Fibroblast of lung (primary cell): ENCODE measurements at regions not wholly inside any gene's neighbourhood (a gene's known extent, or its start where the extent isn't known, plus 50 kb on each side); places are given as distances from the start of the nearest gene placed in this dataset.

Source experiments
- DNase-seq, 2 donors: peaks; one replicate each; pipeline versions ENCODE4 v3.0.0 to v3.0.0-alpha.2; 2010; ENCODE audit warnings: low read depth in 2 of 2
- H2AFZ ChIP-seq: 2 replicates; pipeline ENCODE4 v1.5.1; 2012; ENCODE audit warnings: low read length, control low read depth, inconsistent platforms
- H3K27ac ChIP-seq: 2 replicates; pipeline ENCODE4 v1.5.1; 2011; ENCODE audit warnings: low read length, control low read depth; ENCODE audit not compliant: insufficient read depth
- H3K27me3 ChIP-seq: 2 replicates; pipeline ENCODE4 v1.5.1; 2011; ENCODE audit warnings: mild to moderate bottlenecking, low read length; ENCODE audit not compliant: control insufficient read depth, insufficient read depth
- H3K36me3 ChIP-seq: 2 replicates; pipeline ENCODE4 v1.5.1; 2011; ENCODE audit warnings: low read length; ENCODE audit not compliant: control insufficient read depth, insufficient read depth
- H3K4me1 ChIP-seq: 2 replicates; pipeline ENCODE4 v1.5.1; 2011; ENCODE audit warnings: low read length; ENCODE audit not compliant: control insufficient read depth, insufficient read depth; ENCODE audit errors: extremely low read depth
- H3K4me2 ChIP-seq: 2 replicates; pipeline ENCODE4 v1.5.1; 2011; ENCODE audit warnings: low read length, control low read depth; ENCODE audit not compliant: insufficient read depth; ENCODE audit errors: extremely low read depth
- H3K4me3 ChIP-seq, 4 experiments: fragments of 200-600 bp in 1 of 4; sonication (generic) in 1 of 4; replicated peaks in 1 of 4; 2 replicates each; pipeline ENCODE4 v1.5.1; 2011 to 2016; ENCODE audit warnings: low read length in 4 of 4, low read depth in 3 of 4, mild to moderate bottlenecking in 3 of 4, control low read depth in 2 of 4, inconsistent platforms in 1 of 4, mixed read lengths in 1 of 4; ENCODE audit not compliant: insufficient read depth in 1 of 4; ENCODE audit errors: control extremely low read depth in 1 of 4
- H3K79me2 ChIP-seq: 2 replicates; pipeline ENCODE4 v1.5.1; 2012; ENCODE audit warnings: mild to moderate bottlenecking, low read length, inconsistent platforms; ENCODE audit not compliant: control insufficient read depth, insufficient read depth
- H3K9ac ChIP-seq: 2 replicates; pipeline ENCODE4 v1.5.1; 2011; ENCODE audit warnings: mild to moderate bottlenecking, low read length, control low read depth; ENCODE audit not compliant: insufficient read depth
- H3K9me3 ChIP-seq: 2 replicates; pipeline ENCODE4 v1.5.1; 2012; ENCODE audit warnings: low read depth, low read length; ENCODE audit not compliant: control insufficient read depth, insufficient read depth
- H4K20me1 ChIP-seq: 2 replicates; pipeline ENCODE4 v1.5.1; 2011; ENCODE audit warnings: low read length; ENCODE audit not compliant: control insufficient read depth, insufficient read depth; ENCODE audit errors: extremely low read depth
- CTCF ChIP-seq, 2 donors: IDR thresholded peaks in 1 of 2; conservative IDR thresholded peaks in 1 of 2; 1 replicate in 1 of 2; 2 replicates in 1 of 2; pipeline ENCODE4 v1.5.1; 2011 to 2012; ENCODE audit warnings: low read length in 2 of 2, control low read depth in 1 of 2, inconsistent platforms in 1 of 2, low read depth in 1 of 2, mild to moderate bottlenecking in 1 of 2
- EZH2 ChIP-seq: IDR thresholded peaks from 2 replicates; pipeline ENCODE4 v1.5.1; 2012; ENCODE audit warnings: low read length, control low read depth, mild to moderate bottlenecking; ENCODE audit errors: missing control alignments

- Histone ChIP-seq H3K4me1 (no peaks in the 10 kb centered on the region), H4K20me1 (no peaks in the 10 kb centered on the region), H3K27ac (no peak overlapping the region), H3K36me3 (no peaks in the 10 kb centered on the region), H3K9me3 (no peaks in the 10 kb centered on the region), H3K79me2 (no peaks in the 10 kb centered on the region), H2AFZ (no peak overlapping the region), H3K4me3 (no peak overlapping the region), H3K27me3 (no peaks in the 10 kb centered on the region), H3K4me2 (no peak overlapping the region), H3K9ac (no peak overlapping the region)
- no peak for DNase-seq
- TF ChIP-seq CTCF (conservative IDR thresholded peaks at IDR 0.05 in 1 of 2, IDR thresholded peaks at IDR 0.05 in 1 of 2; ENCODE audit: low read depth in 1 of 2, low read length in 2 of 2) (no peak), EZH2 (no peak)
These were observed 56.5 kb upstream of the C1orf53 start for GRCh38 chr1:197845886-197846285.

- H3K9ac ChIP-seq = no peak overlapping the region
- no peaks in the 10 kb centered on the region for H4K20me1 ChIP-seq
- no peaks in the 10 kb centered on the region for H3K27me3 ChIP-seq
- H3K4me2 ChIP-seq = no peak overlapping the region
- no peak overlapping the region for H2AFZ ChIP-seq
- H3K79me2 ChIP-seq = no peaks in the 10 kb centered on the region
- no peak for TF ChIP-seq EZH2
- no peak for TF ChIP-seq CTCF (conservative IDR thresholded peaks at IDR 0.05 in 1 of 2, IDR thresholded peaks at IDR 0.05 in 1 of 2; ENCODE audit: low read depth in 1 of 2, low read length in 2 of 2)
- no peak overlapping the region for H3K4me3 ChIP-seq
- H3K27ac ChIP-seq = no peak overlapping the region
- no peak for DNase-seq
- H3K36me3 ChIP-seq = no peaks in the 10 kb centered on the region
- no peaks in the 10 kb centered on the region for H3K9me3 ChIP-seq
- H3K4me1 ChIP-seq = no peaks in the 10 kb centered on the region
These were observed 57.8 kb upstream of the C1orf53 start for GRCh38 chr1:197844651-197845050.

DNA sequence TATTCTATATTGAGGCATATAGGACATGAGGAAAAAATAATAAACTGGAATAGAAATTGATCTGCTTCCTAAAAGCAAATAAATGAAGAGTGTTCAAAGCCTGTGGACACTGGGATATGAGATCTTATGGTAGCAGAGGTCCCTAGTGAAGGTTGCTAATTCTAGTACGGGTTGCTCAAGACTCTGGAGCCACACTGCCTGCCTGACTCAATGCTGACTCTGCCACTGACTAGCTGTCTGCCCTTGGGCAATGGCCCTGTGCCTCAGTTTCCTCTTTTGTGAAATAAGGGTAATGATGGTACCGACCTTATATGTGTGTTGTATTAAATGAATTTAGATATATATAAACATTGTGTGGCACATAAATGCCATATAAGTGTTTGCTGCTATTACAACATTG, 59.0 kb upstream of the C1orf53 start:
- TF ChIP-seq EZH2 = no peak
- TF ChIP-seq CTCF (conservative IDR thresholded peaks at IDR 0.05 in 1 of 2, IDR thresholded peaks at IDR 0.05 in 1 of 2; ENCODE audit: low read depth in 1 of 2, low read length in 2 of 2) = no peak
- Histone ChIP-seq H3K27ac (no peak overlapping the region), H3K79me2 (no peaks in the 10 kb centered on the region), H2AFZ (no peak overlapping the region), H3K4me2 (no peak overlapping the region), H3K4me3 (no peak overlapping the region), H3K9ac (no peak overlapping the region), H3K4me1 (no peaks in the 10 kb centered on the region), H4K20me1 (no peaks in the 10 kb centered on the region), H3K9me3 (no peaks in the 10 kb centered on the region), H3K27me3 (no peaks in the 10 kb centered on the region), H3K36me3 (no peaks in the 10 kb centered on the region)
- DNase-seq = no peak
